RWPE1 (cell line): ENCODE measurements at regions not wholly inside any gene's neighbourhood (a gene's known extent, or its start where the extent isn't known, plus 50 kb on each side); places are given as distances from the start of the nearest gene placed in this dataset.
A peak's percentile ranks its signal among the peaks of the same experiment; 100 is the strongest.

Source experiments
- CTCF ChIA-PET: fragments of 350-600 bp; sonication (Branson Sonifier 250); formaldehyde crosslinking; extraction: SDS; loops from one replicate; lab custom pipeline; 2021; lab: Yijun Ruan, JAX
- POLR2A ChIA-PET: fragments of 400-600 bp; formaldehyde crosslinking; extraction: SDS; loops from one replicate; lab custom pipeline; 2020; ENCODE audit warnings: antibody characterized with exemption; ENCODE audit not compliant: low non-redundant PET; lab: Yijun Ruan, JAX
- DNase-seq: peaks from one replicate; pipeline ENCODE4 v3.0.0; 2012; ENCODE audit warnings: low spot score
- H3K27ac ChIP-seq: fragments of 450-650 bp; 2 replicates; pipeline ENCODE4 v1.5.1; 2017
- CTCF ChIP-seq: fragments of 450-650 bp; conservative IDR thresholded peaks from 2 replicates; pipeline ENCODE4 v1.5.1; 2017; ENCODE audit warnings: low read depth, mild to moderate bottlenecking

GRCh38 chr12:59075968-59076490 is 155.7 kb upstream of the LRIG3 start:
- CTCF ChIA-PET: no interaction called here
- DNase-seq: no peak
- no peak for TF ChIP-seq CTCF
- 0 out of 2 replicates have a peak overlapping the region, but pooled peaks have one; percentile 11 for H3K27ac ChIP-seq
- POLR2A ChIA-PET: no interaction called here

GRCh38 chr12:59075141-59075540 is 154.8 kb upstream of the LRIG3 start:
- no peak for TF ChIP-seq CTCF
- ChIA-PET CTCF (no interaction called here), POLR2A (no interaction called here)
- no peak for DNase-seq
- no peak overlapping the region for H3K27ac ChIP-seq

- POLR2A ChIA-PET: no interaction called here
- CTCF ChIA-PET: interaction anchor here (0.6 to 1.5 kb wide), 3 partner anchors 15 to 833 kb away, joined by 3 to 5 read pairs (median 3); no protein-coding TSS in a partner anchor
- no peak overlapping the region for H3K27ac ChIP-seq
- DNase-seq: no peak
- no peak for TF ChIP-seq CTCF
Observed at GRCh38 chr12:59070322-59070933, 150.1 kb upstream of the LRIG3 start.

- H3K27ac ChIP-seq: no peak overlapping the region
- CTCF ChIA-PET: interaction anchor here (0.6 to 1.5 kb wide), 3 partner anchors 14 to 117 kb away, joined by 3 to 5 read pairs (median 3); no protein-coding TSS in a partner anchor
- TF ChIP-seq CTCF: no peak
- POLR2A ChIA-PET: no interaction called here
- no peak for DNase-seq
Observed at GRCh38 chr12:59069516-59069915, 149.2 kb upstream of the LRIG3 start.

- no peak for DNase-seq
- no peak for TF ChIP-seq CTCF
- no peak overlapping the region for H3K27ac ChIP-seq
- CTCF ChIA-PET: no interaction called here
- POLR2A ChIA-PET: no interaction called here
Observed at GRCh38 chr12:59068436-59068835, 148.1 kb upstream of the LRIG3 start.

- TF ChIP-seq CTCF: no peak
- no peak overlapping the region for H3K27ac ChIP-seq
- ChIA-PET CTCF (interaction anchor here (0.7 kb wide), 1 partner anchor 83 kb away, joined by 3 read pairs; no protein-coding TSS in a partner anchor), POLR2A (no interaction called here)
- DNase-seq: peak; percentile 61
Observed at GRCh38 chr12:59067083-59067482, 146.8 kb upstream of the LRIG3 start.
